Naive thymus-derived CD8-positive, alpha-beta T cell (primary cell): ENCODE measurements at regions not wholly inside any gene's neighbourhood (a gene's known extent, or its start where the extent isn't known, plus 50 kb on each side); places are given as distances from the start of the nearest gene placed in this dataset.

Source experiments
- ATAC-seq, 2 donors: fragments of 150-1000 bp; cut with Tn5 transposase in 1 of 2; sonication (Bioruptor Pico), chemical (Tn5 transposase) in 1 of 2; 1 replicate in 1 of 2; 2 replicates in 1 of 2; pipeline ENCODE4 v1.10.0; 2021; ENCODE audit warnings: mild to moderate bottlenecking in 2 of 2, moderate library complexity in 2 of 2
- POLR2A ChIA-PET: fragments of 350-600 bp; sonication (Branson Sonifier 250); formaldehyde crosslinking; loops from one replicate; lab custom pipeline; 2021; ENCODE audit warnings: antibody characterized with exemption; lab: Charles Lee
- DNase-seq, 10 donors: peaks; one replicate each; pipeline versions ENCODE4 v3.0.0 to v3.0.0-alpha.2; 2020 to 2022
- H3K27ac Mint-ChIP-seq, 10 donors: one replicate each; pipeline ENCODE4 v1.8.0; 2020 to 2022; ENCODE audit warnings: mild to moderate bottlenecking in 10 of 10, mixed read lengths in 10 of 10, moderate library complexity in 4 of 10, inconsistent platforms in 1 of 10
- H3K27me3 Mint-ChIP-seq, 5 donors: one replicate each; pipeline ENCODE4 v1.8.0; 2021 to 2022; ENCODE audit warnings: mixed read lengths in 5 of 5
- H3K36me3 Mint-ChIP-seq, 3 donors: one replicate each; pipeline ENCODE4 v1.8.0; 2020 to 2022; ENCODE audit warnings: mixed read lengths in 3 of 3, mild to moderate bottlenecking in 2 of 3, inconsistent platforms in 1 of 3
- H3K4me1 Mint-ChIP-seq, 4 donors: one replicate each; pipeline ENCODE4 v1.8.0; 2021 to 2022; ENCODE audit warnings: mixed read lengths in 4 of 4
- H3K4me3 Mint-ChIP-seq, 10 donors: one replicate each; pipeline ENCODE4 v1.8.0; 2020 to 2022; ENCODE audit warnings: mild to moderate bottlenecking in 10 of 10, mixed read lengths in 10 of 10, moderate library complexity in 6 of 10, inconsistent platforms in 1 of 10
- H3K9me3 Mint-ChIP-seq, 9 donors: one replicate each; pipeline ENCODE4 v1.8.0; 2020 to 2022; ENCODE audit warnings: mixed read lengths in 9 of 9, mild to moderate bottlenecking in 3 of 9, inconsistent platforms in 1 of 9, moderate library complexity in 1 of 9

- POLR2A ChIA-PET: interaction anchor here (1.1 to 2.9 kb wide), 4 partner anchors 15 to 98 kb away, joined by 3 to 19 read pairs (median 12); partner anchors contain the start of gene EGR2
These were observed 69.6 kb upstream of the ADO start for GRCh38 chr10:62734781-62735463.

DNA sequence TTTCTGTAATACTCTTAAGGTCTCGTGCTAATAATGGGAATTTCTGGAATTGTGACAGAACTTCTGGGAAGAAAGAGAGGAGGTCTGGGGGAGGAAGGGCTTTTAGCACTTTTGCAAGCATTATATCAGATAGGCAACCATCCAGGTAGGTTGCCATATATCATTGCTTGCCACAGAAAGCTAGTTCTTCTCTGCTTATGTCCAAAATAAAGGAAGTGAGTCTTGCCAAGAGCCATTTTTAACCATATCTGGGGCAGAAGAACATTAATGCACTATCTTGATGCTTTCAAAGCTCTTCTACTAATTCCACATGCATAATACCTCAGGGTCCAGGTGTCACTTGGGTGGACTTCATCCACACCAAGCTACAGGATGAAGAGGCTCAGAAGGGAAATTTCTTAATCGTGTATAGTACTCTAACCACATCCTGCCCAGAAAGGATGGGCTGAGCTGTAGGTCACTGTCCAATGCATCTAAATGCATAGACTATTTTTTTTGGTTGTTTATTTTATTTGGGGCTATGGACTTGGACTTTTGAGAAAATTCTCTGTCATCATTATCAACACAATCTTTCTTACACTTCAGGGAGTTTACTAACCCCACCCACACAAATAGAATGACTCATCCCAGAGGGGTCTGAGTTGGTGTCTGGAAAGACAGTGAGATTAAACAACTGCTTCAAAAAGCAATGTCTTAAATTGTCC, 68.9 kb upstream of the ADO start:
- ATAC-seq: no peak
- Mint-ChIP-seq H3K4me3 (no peak overlapping the region), H3K36me3 (no peaks in the 10 kb centered on the region), H3K9me3 (peaks cover 0 to 3% (median 0%) of the 10 kb centered on the region in 9 donors), H3K4me1 (peaks cover 0 to 10% (median 2%) of the 10 kb centered on the region in 4 donors), H3K27ac (no peak overlapping the region), H3K27me3 (peaks cover 0 to 28% (median 3%) of the 10 kb centered on the region in 5 donors)
- no peak for DNase-seq
- POLR2A ChIA-PET: interaction anchor here (0.6 to 2.2 kb wide), 3 partner anchors 14 to 61 kb away, joined by 3 to 7 read pairs (median 5); no protein-coding TSS in a partner anchor

More at GRCh38 chr10:62734781-62735463, 69.6 kb upstream of the ADO start:
- Mint-ChIP-seq H3K36me3 (no peaks in the 10 kb centered on the region), H3K4me3 (no peak overlapping the region), H3K4me1 (peaks cover 0 to 10% (median 2%) of the 10 kb centered on the region in 4 donors), H3K27me3 (peaks cover 0 to 31% (median 3%) of the 10 kb centered on the region in 5 donors), H3K9me3 (peaks cover 0 to 3% (median 0%) of the 10 kb centered on the region in 9 donors), H3K27ac (no peak overlapping the region)
- DNase-seq (no peak), ATAC-seq (no peak)

GRCh38 chr10:62736168-62736546, 68.4 kb upstream of the ADO start:
- H3K27me3 Mint-ChIP-seq: peaks cover 0 to 26% (median 2%) of the 10 kb centered on the region in 5 donors
- H3K36me3 Mint-ChIP-seq: no peaks in the 10 kb centered on the region
- no peak for ATAC-seq
- DNase-seq: no peak
- H3K27ac Mint-ChIP-seq: no peak overlapping the region
- H3K4me3 Mint-ChIP-seq: no peak overlapping the region
- peaks cover 0 to 3% (median 0%) of the 10 kb centered on the region in 9 donors for H3K9me3 Mint-ChIP-seq
- POLR2A ChIA-PET: interaction anchor here (2.2 kb wide), 1 partner anchor 13 kb away, joined by 7 read pairs; no protein-coding TSS in a partner anchor
- peaks cover 0 to 10% (median 2%) of the 10 kb centered on the region in 4 donors for H3K4me1 Mint-ChIP-seq

- Mint-ChIP-seq H3K9me3 (peaks cover 0 to 3% (median 0%) of the 10 kb centered on the region in 9 donors), H3K27ac (no peak overlapping the region), H3K4me3 (no peak overlapping the region), H3K36me3 (no peaks in the 10 kb centered on the region), H3K27me3 (peaks cover 0 to 24% (median 0%) of the 10 kb centered on the region in 5 donors), H3K4me1 (peaks cover 0 to 14% (median 5%) of the 10 kb centered on the region in 4 donors)
- POLR2A ChIA-PET: no interaction called here
- ATAC-seq (no peak), DNase-seq (no peak)
These were observed 65.6 kb upstream of the ADO start for GRCh38 chr10:62738916-62739315.

GRCh38 chr10:62740885-62741745, 63.4 kb upstream of the ADO start:
- Mint-ChIP-seq H3K27me3 (peaks cover 0 to 24% (median 0%) of the 10 kb centered on the region in 5 donors), H3K27ac (no peak overlapping the region), H3K36me3 (no peaks in the 10 kb centered on the region), H3K4me1 (peaks cover 0 to 15% (median 5%) of the 10 kb centered on the region in 4 donors), H3K9me3 (peaks cover 0 to 3% (median 0%) of the 10 kb centered on the region in 9 donors), H3K4me3 (no peak overlapping the region)
- no peak for ATAC-seq
- DNase-seq: no peak
- POLR2A ChIA-PET: interaction anchor here (1.8 kb wide), 1 partner anchor 8 kb away, joined by 7 read pairs; no protein-coding TSS in a partner anchor

- ATAC-seq: no peak
- H3K4me3 Mint-ChIP-seq: no peak overlapping the region
- no peak overlapping the region for H3K27ac Mint-ChIP-seq
- no peak for DNase-seq
- H3K36me3 Mint-ChIP-seq: no peaks in the 10 kb centered on the region
- peaks cover 0 to 24% (median 0%) of the 10 kb centered on the region in 5 donors for H3K27me3 Mint-ChIP-seq
- peaks cover 0 to 3% (median 0%) of the 10 kb centered on the region in 9 donors for H3K9me3 Mint-ChIP-seq
- POLR2A ChIA-PET: interaction anchor here (1.8 kb wide), 1 partner anchor 9 kb away, joined by 7 read pairs; no protein-coding TSS in a partner anchor
- H3K4me1 Mint-ChIP-seq: peaks cover 0 to 14% (median 5%) of the 10 kb centered on the region in 4 donors
These were observed 62.5 kb upstream of the ADO start for GRCh38 chr10:62741996-62742395.

DNA sequence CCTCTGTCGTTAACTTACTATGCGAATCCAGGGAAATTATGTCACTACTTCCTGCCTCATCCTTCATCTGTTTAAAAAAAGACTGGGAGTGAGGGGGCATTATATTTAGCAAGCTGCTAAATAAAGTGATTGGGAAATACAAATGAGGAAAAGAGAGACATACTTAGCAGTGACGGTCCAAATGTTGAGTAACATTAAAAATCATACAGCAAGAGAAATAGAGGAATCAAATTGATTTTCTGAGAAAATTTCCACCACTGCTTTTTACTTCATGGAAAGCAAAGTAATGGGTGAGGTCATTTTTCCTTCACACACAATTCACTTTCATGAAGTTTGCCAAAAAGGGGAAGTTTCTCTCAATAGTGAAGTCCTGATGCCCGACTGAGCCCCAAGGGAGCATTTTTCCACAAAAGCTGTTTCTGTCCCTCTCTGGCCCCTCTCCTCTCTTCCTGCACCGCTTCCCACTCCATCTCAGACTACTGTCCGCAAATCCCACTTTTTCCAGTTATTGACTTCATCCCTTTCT, 61.9 kb upstream of the ADO start:
- ATAC-seq (no peak), DNase-seq (no peak)
- peaks cover 0 to 21% (median 0%) of the 10 kb centered on the region in 5 donors for H3K27me3 Mint-ChIP-seq
- H3K9me3 Mint-ChIP-seq: peaks cover 0 to 3% (median 0%) of the 10 kb centered on the region in 9 donors
- POLR2A ChIA-PET: interaction anchor here (0.6 to 1.8 kb wide), 2 partner anchors 10 to 12 kb away, joined by 3 to 7 read pairs; no protein-coding TSS in a partner anchor
- H3K4me1 Mint-ChIP-seq: peaks cover 0 to 14% (median 5%) of the 10 kb centered on the region in 4 donors
- no peaks in the 10 kb centered on the region for H3K36me3 Mint-ChIP-seq
- H3K27ac Mint-ChIP-seq: peak overlapping the region in 2 of 10 donors; percentile 32 to 34
- no peak overlapping the region for H3K4me3 Mint-ChIP-seq

- no peak for DNase-seq
- no peaks in the 10 kb centered on the region for H3K36me3 Mint-ChIP-seq
- peaks cover 0 to 8% (median 0%) of the 10 kb centered on the region in 5 donors for H3K27me3 Mint-ChIP-seq
- H3K27ac Mint-ChIP-seq: no peak overlapping the region
- H3K9me3 Mint-ChIP-seq: no peaks in the 10 kb centered on the region
- peaks cover 4 to 28% (median 13%) of the 10 kb centered on the region in 4 donors for H3K4me1 Mint-ChIP-seq
- no peak overlapping the region for H3K4me3 Mint-ChIP-seq
- no peak for ATAC-seq
- POLR2A ChIA-PET: no interaction called here
These were observed 60.4 kb upstream of the ADO start for GRCh38 chr10:62744136-62744535.

DNA sequence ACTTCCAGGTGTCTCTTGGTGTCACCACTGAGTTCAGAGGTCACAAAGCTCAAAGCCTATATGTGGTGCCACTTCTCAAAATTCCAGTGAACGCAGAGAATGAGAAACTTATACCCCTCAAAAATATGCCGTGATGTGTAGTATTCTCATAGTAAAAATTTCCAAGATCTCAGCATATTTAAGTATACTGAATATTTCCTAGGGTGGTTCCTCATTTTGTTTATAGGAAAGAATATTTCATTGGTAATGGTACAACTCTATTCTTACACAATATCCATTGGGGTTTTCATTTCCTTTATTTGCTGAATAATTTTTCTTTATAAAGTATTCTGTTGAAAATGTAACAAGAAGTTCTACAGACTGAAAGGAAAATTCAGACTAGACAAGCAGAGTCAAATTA, 58.9 kb upstream of the ADO start:
- POLR2A ChIA-PET: no interaction called here
- ATAC-seq: no peak
- Mint-ChIP-seq H3K4me1 (peaks cover 4 to 31% (median 18%) of the 10 kb centered on the region in 4 donors), H3K27ac (no peak overlapping the region), H3K36me3 (no peaks in the 10 kb centered on the region), H3K4me3 (no peak overlapping the region), H3K27me3 (peaks cover 0 to 4% (median 0%) of the 10 kb centered on the region in 5 donors), H3K9me3 (no peaks in the 10 kb centered on the region)
- DNase-seq: no peak

DNA sequence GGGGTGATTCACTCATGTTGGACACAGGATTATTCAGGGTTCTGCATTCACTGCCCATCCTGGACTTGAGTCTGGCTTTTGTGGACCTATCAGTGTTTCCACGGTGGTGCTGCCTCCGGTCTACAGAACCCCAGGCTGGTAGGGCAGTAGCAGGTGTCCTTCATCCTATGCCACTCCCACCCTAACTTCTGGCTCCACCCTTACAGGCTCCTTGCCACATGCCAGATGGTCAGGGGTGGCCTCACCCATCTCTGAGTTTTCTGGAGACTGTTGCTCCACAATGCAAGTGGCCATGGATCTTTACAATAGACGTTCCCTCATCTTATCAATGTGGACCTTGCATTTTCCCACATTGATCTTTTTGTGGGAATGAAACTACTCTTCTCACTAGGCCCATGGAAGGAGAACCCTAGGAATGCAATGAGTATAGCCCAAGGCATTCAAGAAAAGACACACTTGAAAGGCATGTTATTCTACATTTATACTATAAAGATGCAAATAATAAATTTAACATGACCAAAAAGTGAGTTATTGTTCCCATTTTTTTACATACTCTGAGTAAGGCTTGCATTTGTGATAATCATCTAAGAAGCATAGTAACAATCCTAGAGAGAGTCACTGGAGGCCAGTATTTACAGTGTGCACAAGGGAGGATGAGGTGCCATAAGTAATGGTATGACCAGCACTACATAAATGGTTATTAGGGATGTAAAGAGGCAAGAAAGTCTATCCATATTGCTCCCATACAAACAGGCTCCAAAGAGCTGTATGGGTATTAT, 57.4 kb upstream of the ADO start:
- POLR2A ChIA-PET: no interaction called here
- no peak for ATAC-seq
- H3K27ac Mint-ChIP-seq: no peak overlapping the region

DNA sequence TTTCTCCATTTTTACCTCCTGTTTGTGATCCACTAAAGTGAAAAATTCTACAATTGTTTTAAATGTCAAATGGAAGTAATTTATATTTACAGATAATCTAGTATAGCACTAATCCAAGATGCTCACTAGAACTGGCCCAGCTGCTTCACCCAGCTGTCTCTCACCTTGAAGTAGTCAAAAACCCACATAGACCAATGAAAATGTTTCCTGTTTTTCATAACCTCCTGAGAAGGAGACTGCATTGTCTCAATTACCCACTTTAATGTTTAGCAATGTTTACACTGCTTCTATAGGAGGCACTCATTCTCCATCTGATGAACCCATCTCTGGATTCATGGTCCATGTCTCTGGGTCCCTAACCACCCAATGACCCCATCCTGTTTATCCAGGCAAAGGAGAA, 56.1 kb upstream of the ADO start:
- no peak overlapping the region for H3K4me3 Mint-ChIP-seq
- H3K27ac Mint-ChIP-seq: no peak overlapping the region
- H3K4me1 Mint-ChIP-seq: peaks cover 0 to 21% (median 14%) of the 10 kb centered on the region in 4 donors
- DNase-seq (no peak), ATAC-seq (peak in 1 of 2 donors; percentile 74)
- H3K36me3 Mint-ChIP-seq: no peaks in the 10 kb centered on the region
- no peaks in the 10 kb centered on the region for H3K9me3 Mint-ChIP-seq
- no peaks in the 10 kb centered on the region for H3K27me3 Mint-ChIP-seq
- POLR2A ChIA-PET: no interaction called here

More for the DNA sequence above, 57.4 kb upstream of the ADO start:
- no peaks in the 10 kb centered on the region for H3K36me3 Mint-ChIP-seq
- DNase-seq: no peak
- H3K27me3 Mint-ChIP-seq: peaks cover 0 to 4% (median 0%) of the 10 kb centered on the region in 5 donors
- peaks cover 4 to 31% (median 18%) of the 10 kb centered on the region in 4 donors for H3K4me1 Mint-ChIP-seq
- H3K9me3 Mint-ChIP-seq: no peaks in the 10 kb centered on the region
- H3K4me3 Mint-ChIP-seq: no peak overlapping the region
